Activated gamma-delta T cell treated with anti-CD3 and anti-CD28 coated beads, Interleukin-2, amount 50 U/mL, for 16 hours (primary cell): ENCODE measurements at regions not wholly inside any gene's neighbourhood (a gene's known extent, or its start where the extent isn't known, plus 50 kb on each side); places are given as distances from the start of the nearest gene placed in this dataset.

Experiments
- DNase-seq: peaks from one replicate; pipeline ENCODE4 v3.0.0-alpha.2; 2020; ENCODE audit warnings: low read depth

GRCh38 chr10:69740126-69740525, 61.6 kb upstream of the COL13A1 start:
- no peak for DNase-seq

- DNase-seq: no peak
These were observed 60.5 kb upstream of the COL13A1 start for GRCh38 chr10:69741252-69741651.

GRCh38 chr10:69741671-69742355, 59.9 kb upstream of the COL13A1 start:
- no peak for DNase-seq

- no peak for DNase-seq
These were observed 59.4 kb upstream of the COL13A1 start for GRCh38 chr10:69742356-69742695.

GRCh38 chr10:69742928-69743602, 58.6 kb upstream of the COL13A1 start:
- DNase-seq: no peak

GRCh38 chr10:69744971-69745370, 56.7 kb upstream of the COL13A1 start:
- no peak for DNase-seq

GRCh38 chr10:69745698-69746097, 56.0 kb upstream of the COL13A1 start:
- DNase-seq: no peak

- no peak for DNase-seq
These were observed 54.5 kb upstream of the COL13A1 start for GRCh38 chr10:69747179-69747578.

GRCh38 chr10:69748621-69749020, 53.1 kb upstream of the COL13A1 start:
- no peak for DNase-seq

GRCh38 chr10:69749178-69750010, 52.3 kb upstream of the COL13A1 start:
- no peak for DNase-seq

GRCh38 chr10:69750011-69750373, 51.7 kb upstream of the COL13A1 start:
- DNase-seq: no peak

GRCh38 chr10:69750725-69751124, 51.0 kb upstream of the COL13A1 start:
- DNase-seq: no peak

- DNase-seq: no peak
These were observed 50.5 kb upstream of the COL13A1 start for GRCh38 chr10:69751214-69751613.
